ENCODE measurements at regions not wholly inside any gene's neighbourhood (a gene's known extent, or its start where the extent isn't known, plus 50 kb on each side); places are given as distances from the start of the nearest gene placed in this dataset.

- DNase-seq (ENCODE audit: low read depth, low spot score): no peak
Observed at GRCh38 chr1:209356976-209357377, 226.5 kb upstream of the CAMK1G start.

DNA sequence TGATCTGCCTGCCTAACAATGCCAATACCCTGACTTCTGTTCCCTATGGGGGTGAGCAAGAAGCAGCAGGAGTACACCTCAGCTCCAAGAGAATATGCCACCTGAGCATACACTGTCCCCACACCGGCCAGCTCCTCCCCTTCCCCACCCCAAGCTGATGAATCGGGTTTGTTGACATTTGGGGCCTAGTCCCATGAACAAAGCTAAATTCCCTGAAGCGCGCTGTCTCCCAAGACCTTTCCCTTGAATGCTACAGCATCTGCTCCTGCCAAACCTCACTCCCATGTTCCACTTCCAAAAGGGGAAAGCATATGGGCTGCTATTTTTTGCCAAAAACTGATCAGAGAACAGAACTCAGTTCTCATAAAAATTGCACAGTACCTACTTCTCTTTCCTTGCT is 220.4 kb upstream of the CAMK1G start:
- DNase-seq (ENCODE audit: low read depth, low spot score): no peak

- DNase-seq (ENCODE audit: low read depth, low spot score): no peak
Observed at GRCh38 chr1:209364716-209365115, 218.8 kb upstream of the CAMK1G start.

- no peak for DNase-seq (ENCODE audit: low read depth, low spot score)
Observed at GRCh38 chr1:209367061-209367772, 216.3 kb upstream of the CAMK1G start.

GRCh38 chr1:209368864-209369598 is 214.5 kb upstream of the CAMK1G start:
- DNase-seq (ENCODE audit: low read depth, low spot score): no peak

- no peak for DNase-seq (ENCODE audit: low read depth, low spot score)
Observed at GRCh38 chr1:209370241-209370995, 213.1 kb upstream of the CAMK1G start.

DNA sequence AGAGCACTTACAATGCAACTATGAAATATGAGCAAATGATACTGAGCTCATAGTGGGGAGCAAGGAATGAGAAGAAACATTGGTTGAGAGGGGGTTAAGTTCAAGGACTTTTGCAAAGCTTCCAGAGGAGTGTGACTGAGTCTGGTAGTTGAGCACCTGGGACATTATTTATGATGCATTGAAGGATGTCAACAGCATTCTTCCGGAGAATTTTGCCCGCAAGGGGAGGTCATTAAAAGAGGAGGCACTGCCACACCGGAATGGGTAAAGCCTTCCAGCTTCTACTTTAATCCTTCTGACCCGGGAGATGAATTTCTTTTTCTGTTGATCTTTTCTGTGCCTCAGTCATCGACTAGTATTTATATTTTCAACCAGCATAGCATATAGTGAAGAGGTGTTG is 208.4 kb upstream of the CAMK1G start:
- DNase-seq (ENCODE audit: low read depth, low spot score): no peak

- no peak for DNase-seq (ENCODE audit: low read depth, low spot score)
Observed at GRCh38 chr1:209375671-209376365, 207.7 kb upstream of the CAMK1G start.

GRCh38 chr1:209376774-209377173 is 206.7 kb upstream of the CAMK1G start:
- no peak for DNase-seq (ENCODE audit: low read depth, low spot score)

GRCh38 chr1:209377995-209378394 is 205.5 kb upstream of the CAMK1G start:
- no peak for DNase-seq (ENCODE audit: low read depth, low spot score)

DNA sequence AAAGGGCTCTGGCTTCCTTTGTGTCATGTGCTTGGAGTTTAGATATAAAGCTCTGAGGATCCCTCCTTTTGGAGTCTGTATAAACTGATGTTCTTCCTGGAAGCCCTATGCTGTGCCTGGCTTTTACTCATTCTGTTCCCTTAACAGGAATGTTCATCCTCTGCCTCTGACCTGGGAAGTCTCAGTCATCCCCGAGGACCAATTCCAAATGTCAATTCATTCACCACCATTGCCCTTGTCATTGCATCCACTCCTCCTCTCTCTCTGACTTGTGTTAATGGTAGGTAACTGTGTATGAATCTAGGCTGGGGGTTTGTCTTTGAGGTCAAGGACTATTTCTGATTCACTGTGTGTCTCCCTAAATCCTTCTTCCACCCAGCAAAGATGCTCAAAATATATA is 204.2 kb upstream of the CAMK1G start:
- DNase-seq (ENCODE audit: low read depth, low spot score): no peak

DNA sequence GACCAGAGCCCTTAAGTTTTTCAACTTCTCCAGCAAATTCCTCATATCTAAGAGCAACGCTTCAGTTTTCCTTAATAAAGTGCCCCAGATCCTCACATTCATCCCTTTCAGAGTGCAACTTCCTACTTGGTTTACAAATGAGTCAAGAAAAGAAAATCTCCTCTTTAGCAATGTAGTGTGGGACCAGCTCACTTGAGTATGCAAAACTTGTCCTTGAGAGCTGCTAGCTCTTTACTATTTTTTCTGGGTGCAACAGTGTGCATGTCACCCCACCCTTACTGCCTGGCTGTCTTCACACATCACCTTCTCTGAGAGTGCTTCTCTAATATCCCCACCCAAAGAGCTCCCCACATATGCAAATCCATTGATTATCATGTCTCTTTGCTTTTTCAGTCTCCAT is 203.1 kb upstream of the CAMK1G start:
- no peak for DNase-seq (ENCODE audit: low read depth, low spot score)

DNA sequence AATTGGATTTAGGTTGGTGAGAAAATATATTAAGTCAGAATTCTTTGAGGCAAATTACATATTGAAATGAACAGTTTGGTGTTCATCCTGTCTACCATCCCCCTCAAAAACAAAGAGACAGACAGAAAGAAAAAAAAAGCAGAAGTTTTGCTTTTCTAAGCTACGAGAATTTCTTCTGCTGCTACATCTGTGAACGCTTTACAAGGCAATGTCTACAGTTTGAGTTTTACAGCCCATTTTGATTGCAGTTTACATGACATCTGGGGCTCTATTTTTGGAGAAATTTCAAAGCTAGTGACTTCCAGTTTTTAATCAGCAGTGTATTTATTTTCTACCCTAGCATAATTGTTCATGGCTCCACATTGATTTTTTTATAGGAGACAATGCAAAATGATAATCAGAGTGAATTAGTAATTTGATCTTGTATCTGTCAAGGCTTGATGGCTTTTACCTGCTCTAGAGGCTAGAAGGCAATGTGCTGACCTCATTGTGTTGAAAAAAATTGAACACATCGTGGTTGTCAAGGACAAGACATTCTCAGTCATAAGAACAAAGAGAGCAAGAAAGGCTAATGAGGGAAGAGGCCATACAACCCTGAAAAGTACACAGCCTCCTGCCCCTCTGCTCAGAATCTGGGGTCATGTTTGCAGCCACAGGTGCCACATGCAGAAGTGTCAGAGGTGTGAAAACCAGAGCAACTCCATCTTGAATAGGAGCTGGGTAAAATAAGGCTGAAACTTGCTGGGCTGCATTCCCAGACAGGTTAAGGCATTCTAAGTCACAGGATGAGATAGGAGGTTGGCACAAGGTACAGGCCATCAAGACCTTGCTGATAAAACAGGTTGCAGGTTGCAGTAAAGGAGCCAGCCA is 201.0 kb upstream of the CAMK1G start:
- DNase-seq (ENCODE audit: low read depth, low spot score): no peak

DNA sequence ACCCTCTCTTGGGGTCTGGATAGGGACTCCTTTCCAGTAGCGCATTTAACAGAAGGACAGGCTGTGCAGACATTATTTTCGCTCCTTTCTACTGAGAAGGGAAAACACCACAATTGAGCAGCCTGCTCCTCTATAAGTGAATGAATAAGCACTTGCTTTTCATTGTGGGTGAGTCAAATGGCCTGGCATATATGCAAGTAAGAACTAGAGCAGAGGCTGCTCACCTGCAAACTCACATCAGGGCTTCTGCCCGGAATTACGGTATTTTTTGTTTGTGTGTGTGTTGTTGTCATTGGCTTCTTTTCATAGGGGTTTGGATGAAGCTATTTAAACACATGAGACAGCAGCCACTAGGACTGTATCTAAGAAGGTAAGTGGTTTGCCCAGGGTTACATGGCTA is 200.1 kb upstream of the CAMK1G start:
- DNase-seq (ENCODE audit: low read depth, low spot score): no peak

DNA sequence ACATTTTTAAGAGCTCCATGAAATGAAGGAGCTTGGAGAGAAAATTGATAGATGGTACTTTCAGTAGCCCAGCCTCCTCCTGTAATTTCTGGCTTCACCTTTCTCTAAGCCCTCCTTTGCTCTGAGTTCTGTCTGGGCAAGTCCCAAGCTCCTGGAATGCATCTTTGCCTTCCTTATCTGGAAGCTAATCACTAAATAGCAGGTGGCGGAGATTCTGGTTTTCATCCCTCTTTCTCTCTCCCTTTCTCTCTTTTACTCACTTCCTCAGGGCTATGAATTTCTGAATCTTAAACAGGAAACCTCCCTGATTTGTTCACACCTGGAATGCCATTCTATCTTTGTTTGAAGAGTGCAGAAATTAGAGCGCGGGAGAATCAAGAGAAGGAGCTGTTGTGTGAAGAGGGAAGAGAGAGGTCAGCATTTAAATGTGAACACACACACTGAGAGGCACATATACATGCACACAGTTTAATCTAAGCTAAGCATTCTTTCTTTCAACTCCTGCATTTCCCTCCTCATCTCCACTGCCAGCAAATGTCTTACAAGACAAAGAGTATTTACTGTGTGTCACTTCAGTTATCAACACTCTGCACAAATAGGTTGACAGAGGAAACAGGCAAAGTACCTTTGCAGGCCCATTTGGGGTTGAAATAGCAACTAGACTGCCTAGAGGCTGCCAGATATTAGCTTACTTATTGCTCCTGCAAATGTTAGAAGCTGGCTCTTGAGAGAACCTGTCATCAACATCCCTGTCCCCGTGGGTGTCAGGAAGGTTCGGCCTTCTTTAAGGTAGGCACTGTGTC is 199.4 kb upstream of the CAMK1G start:
- DNase-seq (ENCODE audit: low read depth, low spot score): no peak

DNA sequence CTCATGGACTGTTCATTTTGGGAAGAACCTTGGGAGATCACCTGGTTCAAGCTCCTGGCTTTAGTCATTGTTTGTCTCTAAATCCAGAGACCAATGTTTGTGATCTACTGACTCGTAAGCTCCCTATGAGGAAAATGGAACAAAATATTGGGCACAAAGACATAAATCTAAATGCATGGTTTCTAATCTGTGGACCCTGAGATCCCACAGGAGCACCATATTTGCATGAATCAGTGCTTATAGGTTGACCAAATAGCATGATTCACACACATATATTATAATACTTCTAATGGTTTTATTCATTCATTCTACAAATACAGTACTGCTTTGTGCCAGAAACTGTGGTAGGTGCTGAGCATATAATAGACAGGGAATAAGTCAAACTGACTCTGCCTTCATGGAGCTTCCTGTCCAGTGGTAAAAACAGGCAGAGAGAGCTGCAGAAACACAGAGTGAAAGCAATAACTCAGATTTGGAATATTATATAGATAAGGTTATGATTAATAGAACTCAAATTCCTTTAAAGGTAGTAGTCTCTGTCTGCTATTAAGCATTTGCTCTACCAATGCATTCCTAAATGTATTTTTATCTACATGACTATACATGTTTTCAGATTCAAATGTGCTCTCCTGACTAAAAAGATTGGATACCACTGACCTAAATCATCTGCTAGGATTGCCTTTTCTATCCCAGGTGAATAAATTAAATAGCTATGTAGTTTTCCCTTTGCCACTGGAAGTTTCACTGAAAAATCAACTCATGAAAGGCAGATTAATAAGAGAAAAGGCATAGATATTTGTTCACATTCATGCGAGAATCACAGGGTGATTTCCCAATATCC is 198.6 kb upstream of the CAMK1G start:
- DNase-seq (ENCODE audit: low read depth, low spot score): no peak

DNA sequence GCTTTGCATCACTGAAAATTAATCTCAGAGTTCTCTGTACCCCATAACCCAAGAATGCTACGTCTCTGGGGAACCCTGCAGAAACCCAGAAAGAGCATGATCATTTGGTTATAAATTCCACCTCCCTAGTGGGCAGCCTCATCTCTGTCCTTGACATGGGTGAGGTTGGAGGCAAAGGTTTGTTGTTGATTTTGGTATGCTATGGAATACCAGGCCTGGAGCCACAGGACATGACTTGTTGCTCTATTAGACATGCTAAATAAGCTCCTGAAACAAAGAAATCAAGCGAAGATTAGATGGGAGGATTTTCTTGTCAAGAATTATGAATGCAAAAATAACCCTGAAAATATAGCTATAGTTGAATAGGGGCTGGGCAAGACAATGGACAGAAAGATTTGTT is 197.4 kb upstream of the CAMK1G start:
- no peak for DNase-seq (ENCODE audit: low read depth, low spot score)

- DNase-seq (ENCODE audit: low read depth, low spot score): no peak
Observed at GRCh38 chr1:209387271-209387968, 196.1 kb upstream of the CAMK1G start.

DNA sequence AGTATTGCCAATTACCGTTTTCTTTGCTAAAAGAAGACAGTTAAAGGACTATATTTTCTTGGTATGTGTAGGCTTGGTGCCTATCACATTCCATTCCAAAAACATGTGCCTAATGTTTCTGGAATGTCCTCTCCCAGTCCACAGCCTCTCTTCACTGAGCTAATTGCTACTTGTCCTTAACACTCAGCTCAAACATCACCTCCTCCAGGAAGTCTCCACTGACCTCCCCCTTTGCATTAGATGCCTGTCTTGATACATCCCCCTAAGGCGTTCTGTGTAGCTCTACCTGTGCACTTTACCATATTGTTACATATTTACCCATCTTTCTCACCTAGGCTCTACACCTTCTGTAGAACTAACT is 195.6 kb upstream of the CAMK1G start:
- DNase-seq (ENCODE audit: low read depth, low spot score): no peak

Data from pulmonary artery endothelial cell (primary cell).